ENCODE measurements at regions not wholly inside any gene's neighbourhood (a gene's known extent, or its start where the extent isn't known, plus 50 kb on each side); places are given as distances from the start of the nearest gene placed in this dataset.

DNA sequence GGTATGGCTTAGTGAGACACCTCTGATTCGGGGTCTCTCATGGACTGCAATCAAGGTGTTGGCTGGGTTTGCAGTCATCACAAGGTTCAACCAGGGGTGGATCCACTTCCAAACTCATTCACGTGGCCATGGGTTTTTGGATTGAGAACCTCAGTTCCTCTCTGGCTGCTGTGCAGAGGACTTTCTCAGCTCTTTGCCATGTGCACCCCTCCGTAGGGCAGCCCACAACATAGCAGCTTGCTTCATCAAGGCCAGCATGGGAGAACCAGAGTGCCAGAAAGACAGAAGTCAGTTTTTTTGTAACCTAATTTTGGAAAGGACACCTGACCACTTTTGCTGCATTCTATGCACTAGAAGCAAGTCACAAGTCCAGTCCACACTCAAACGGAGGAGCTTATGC is 154.9 kb downstream of the PJA1 start:
- no peak for DNase-seq
- Histone ChIP-seq H3K4me2 (ENCODE audit: low read depth, low read length) (no peak overlapping the region), H3K36me3 (replicated peaks; ENCODE audit: insufficient read depth, low read length) (no peaks in the 10 kb centered on the region), H3K4me1 (ENCODE audit: low read length) (no peaks in the 10 kb centered on the region), H3K4me3 (ENCODE audit: low read length) (no peak overlapping the region), H3K27me3 (replicated peaks; ENCODE audit: insufficient read depth, low read length) (no peaks in the 10 kb centered on the region), H4K20me1 (ENCODE audit: insufficient read depth, low read length) (no peaks in the 10 kb centered on the region), H3K79me2 (ENCODE audit: low read length) (no peaks in the 10 kb centered on the region), H3K9me2 (replicated peaks; ENCODE audit: insufficient read depth, low read length) (no peaks in the 10 kb centered on the region), H3K9me3 (replicated peaks; ENCODE audit: insufficient read depth, low read length) (no peaks in the 10 kb centered on the region), H3K9ac (ENCODE audit: low read length) (no peak overlapping the region), H2AFZ (ENCODE audit: low read length) (no peak overlapping the region), H3F3A (ENCODE audit: insufficient read depth, low read length) (no peaks in the 10 kb centered on the region), H3K27ac (ENCODE audit: low read length) (no peak overlapping the region)
- TF ChIP-seq EZH2 (optimal IDR thresholded peaks at IDR 0.05; ENCODE audit: low read depth, low read length) (no peak), EZH2phosphoT487 (IDR thresholded peaks at IDR 0.05; ENCODE audit: low read length) (no peak)
- TF ChIP-seq, protein P1, sequence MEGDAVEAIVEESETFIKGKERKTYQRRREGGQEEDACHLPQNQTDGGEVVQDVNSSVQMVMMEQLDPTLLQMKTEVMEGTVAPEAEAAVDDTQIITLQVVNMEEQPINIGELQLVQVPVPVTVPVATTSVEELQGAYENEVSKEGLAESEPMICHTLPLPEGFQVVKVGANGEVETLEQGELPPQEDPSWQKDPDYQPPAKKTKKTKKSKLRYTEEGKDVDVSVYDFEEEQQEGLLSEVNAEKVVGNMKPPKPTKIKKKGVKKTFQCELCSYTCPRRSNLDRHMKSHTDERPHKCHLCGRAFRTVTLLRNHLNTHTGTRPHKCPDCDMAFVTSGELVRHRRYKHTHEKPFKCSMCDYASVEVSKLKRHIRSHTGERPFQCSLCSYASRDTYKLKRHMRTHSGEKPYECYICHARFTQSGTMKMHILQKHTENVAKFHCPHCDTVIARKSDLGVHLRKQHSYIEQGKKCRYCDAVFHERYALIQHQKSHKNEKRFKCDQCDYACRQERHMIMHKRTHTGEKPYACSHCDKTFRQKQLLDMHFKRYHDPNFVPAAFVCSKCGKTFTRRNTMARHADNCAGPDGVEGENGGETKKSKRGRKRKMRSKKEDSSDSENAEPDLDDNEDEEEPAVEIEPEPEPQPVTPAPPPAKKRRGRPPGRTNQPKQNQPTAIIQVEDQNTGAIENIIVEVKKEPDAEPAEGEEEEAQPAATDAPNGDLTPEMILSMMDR (IDR thresholded peaks at IDR 0.05; ENCODE audit: low read length): no peak

DNA sequence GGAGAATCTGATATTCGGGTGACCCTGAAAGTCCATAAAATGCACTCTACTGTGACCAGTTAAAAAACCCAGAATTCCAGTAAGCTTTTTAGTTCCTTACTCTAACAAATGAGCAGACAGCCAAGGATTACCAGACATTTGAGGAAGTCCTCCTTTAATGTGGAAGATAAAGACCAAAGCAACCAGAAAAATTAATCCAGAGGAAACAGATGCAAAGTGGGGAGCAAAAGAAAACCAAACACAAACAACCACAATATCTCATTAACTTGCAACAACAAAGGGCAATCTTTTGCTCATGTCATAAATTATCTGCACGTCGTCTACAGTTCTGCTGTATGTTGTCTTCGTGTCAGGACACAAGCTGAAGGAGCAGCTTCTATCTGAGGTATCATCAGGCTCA is 164.4 kb downstream of the PJA1 start:
- Histone ChIP-seq H3K4me1 (ENCODE audit: low read length) (no peaks in the 10 kb centered on the region), H3K79me2 (ENCODE audit: low read length) (no peaks in the 10 kb centered on the region), H3K27ac (ENCODE audit: low read length) (no peak overlapping the region), H3K9me2 (replicated peaks; ENCODE audit: insufficient read depth, low read length) (no peaks in the 10 kb centered on the region), H2AFZ (ENCODE audit: low read length) (no peak overlapping the region), H3K36me3 (replicated peaks; ENCODE audit: insufficient read depth, low read length) (no peaks in the 10 kb centered on the region), H3K4me3 (ENCODE audit: low read length) (no peak overlapping the region), H3K9me3 (replicated peaks; ENCODE audit: insufficient read depth, low read length) (no peaks in the 10 kb centered on the region), H3K9ac (ENCODE audit: low read length) (no peak overlapping the region), H4K20me1 (ENCODE audit: insufficient read depth, low read length) (no peaks in the 10 kb centered on the region), H3K27me3 (replicated peaks; ENCODE audit: insufficient read depth, low read length) (no peaks in the 10 kb centered on the region), H3F3A (ENCODE audit: insufficient read depth, low read length) (no peaks in the 10 kb centered on the region), H3K4me2 (ENCODE audit: low read depth, low read length) (no peak overlapping the region)
- TF ChIP-seq EZH2 (optimal IDR thresholded peaks at IDR 0.05; ENCODE audit: low read depth, low read length) (no peak), EZH2phosphoT487 (IDR thresholded peaks at IDR 0.05; ENCODE audit: low read length) (no peak)
- TF ChIP-seq, protein P1 (IDR thresholded peaks at IDR 0.05; ENCODE audit: low read length): no peak
- no peak for DNase-seq

DNA sequence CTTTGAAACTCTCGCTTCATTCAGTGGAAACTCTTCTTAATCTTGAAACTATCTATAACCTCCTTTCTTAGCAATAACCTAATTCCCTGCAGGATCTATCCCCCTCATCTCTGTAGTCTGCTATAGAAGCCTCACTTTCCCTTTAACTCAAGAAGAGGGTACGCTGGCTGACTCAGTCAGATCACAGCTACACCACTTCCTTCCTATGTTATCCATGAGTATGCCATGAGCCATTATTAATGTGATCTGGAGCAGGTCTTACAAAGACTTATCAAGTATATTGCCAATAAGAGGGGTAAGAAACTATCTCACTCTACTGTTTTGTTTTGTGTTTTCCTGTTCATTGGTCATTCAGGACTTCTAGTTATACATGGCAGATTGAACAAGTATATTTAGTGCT is 165.3 kb downstream of the PJA1 start:
- Histone ChIP-seq H3K36me3 (replicated peaks; ENCODE audit: insufficient read depth, low read length) (no peaks in the 10 kb centered on the region), H3F3A (ENCODE audit: insufficient read depth, low read length) (no peaks in the 10 kb centered on the region), H3K27me3 (replicated peaks; ENCODE audit: insufficient read depth, low read length) (no peaks in the 10 kb centered on the region), H3K4me3 (ENCODE audit: low read length) (no peak overlapping the region), H4K20me1 (ENCODE audit: insufficient read depth, low read length) (no peaks in the 10 kb centered on the region), H2AFZ (ENCODE audit: low read length) (no peak overlapping the region), H3K9me2 (replicated peaks; ENCODE audit: insufficient read depth, low read length) (no peaks in the 10 kb centered on the region), H3K79me2 (ENCODE audit: low read length) (no peaks in the 10 kb centered on the region), H3K9me3 (replicated peaks; ENCODE audit: insufficient read depth, low read length) (no peaks in the 10 kb centered on the region), H3K4me2 (ENCODE audit: low read depth, low read length) (no peak overlapping the region), H3K9ac (ENCODE audit: low read length) (no peak overlapping the region), H3K4me1 (ENCODE audit: low read length) (no peaks in the 10 kb centered on the region), H3K27ac (ENCODE audit: low read length) (no peak overlapping the region)
- TF ChIP-seq EZH2 (optimal IDR thresholded peaks at IDR 0.05; ENCODE audit: low read depth, low read length): no peak
- TF ChIP-seq, protein P1 (IDR thresholded peaks at IDR 0.05; ENCODE audit: low read length): no peak
- no peak for TF ChIP-seq EZH2phosphoT487 (IDR thresholded peaks at IDR 0.05; ENCODE audit: low read length)
- DNase-seq: no peak

All from MM.1S (cell line).